OCI-LY7 (cell line): ENCODE measurements at regions not wholly inside any gene's neighbourhood (a gene's known extent, or its start where the extent isn't known, plus 50 kb on each side); places are given as distances from the start of the nearest gene placed in this dataset.

Experiments
- BruUV-seq: library from RNA; stranded (reverse); fragments of 400-500 nt; replicated peaks from 2 replicates; lab custom pipeline; 2021; lab: Mats Ljungman, UMichigan
- CTCF ChIA-PET: fragments of 300-600 bp; sonication (Branson Sonifier 250); formaldehyde crosslinking; loops from one replicate; lab custom pipeline; 2022; ENCODE audit warnings: antibody characterized with exemption; ENCODE audit not compliant: unreplicated experiment; lab: Charles Lee
- POLR2A ChIA-PET: fragments of 300-600 bp; sonication (Branson Sonifier 250); formaldehyde crosslinking; loops from one replicate; lab custom pipeline; 2022; ENCODE audit warnings: antibody characterized with exemption; lab: Charles Lee
- DNase-seq: peaks from one replicate; pipeline ENCODE4 v3.0.0-alpha.2; 2015; ENCODE audit warnings: low spot score
- H2AFZ ChIP-seq: fragments of 200-600 bp; sonication (generic), shearing (Covaris generic); 2 replicates; pipeline ENCODE4 v1.6.1; 2014; ENCODE audit warnings: mild to moderate bottlenecking, antibody characterized with exemption, low read length, moderate library complexity
- H3K27ac ChIP-seq: fragments of 200-600 bp; sonication (generic); 2 replicates; pipeline ENCODE4 v1.5.1; 2014; ENCODE audit warnings: mixed run types, low read depth, mild to moderate bottlenecking, moderate library complexity, low read length, inconsistent platforms; ENCODE audit not compliant: poor library complexity, severe bottlenecking
- H3K36me3 ChIP-seq: fragments of 200-600 bp; sonication (generic); 2 replicates; pipeline ENCODE4 v1.6.1; 2014; ENCODE audit warnings: mild to moderate bottlenecking, antibody characterized with exemption, low read length, moderate library complexity, mixed read lengths; ENCODE audit not compliant: insufficient read depth
- H3K4me1 ChIP-seq: fragments of 200-600 bp; sonication (generic); 2 replicates; pipeline ENCODE4 v1.5.1; 2014; ENCODE audit warnings: mild to moderate bottlenecking, low read length; ENCODE audit not compliant: insufficient read depth, poor library complexity, severe bottlenecking
- H3K4me2 ChIP-seq: fragments of 200-600 bp; sonication (generic); 2 replicates; pipeline ENCODE4 v1.6.1; 2014; ENCODE audit warnings: mild to moderate bottlenecking, low read length
- H3K4me3 ChIP-seq: fragments of 200-600 bp; sonication (generic); 2 replicates; pipeline ENCODE4 v1.5.1; 2014; ENCODE audit warnings: mild to moderate bottlenecking, low read depth, low read length; ENCODE audit not compliant: poor library complexity, severe bottlenecking
- H3K79me2 ChIP-seq: fragments of 200-600 bp; sonication (generic); 2 replicates; pipeline ENCODE4 v1.6.1; 2016; ENCODE audit warnings: low read depth, mild to moderate bottlenecking, low read length, moderate library complexity, mixed read lengths; ENCODE audit not compliant: insufficient read depth
- H3K9me2 ChIP-seq: fragments of 200-600 bp; sonication (generic); 2 replicates; pipeline ENCODE4 v1.6.1; 2016; ENCODE audit warnings: mild to moderate bottlenecking, low read length, mixed read lengths; ENCODE audit not compliant: insufficient read depth
- H3K9me3 ChIP-seq: fragments of 200-600 bp; sonication (generic); 2 replicates; pipeline ENCODE4 v1.6.1; 2014; ENCODE audit warnings: mild to moderate bottlenecking, mixed run types, low read length, mixed read lengths
- H4K20me1 ChIP-seq: fragments of 200-600 bp; sonication (generic); 2 replicates; pipeline ENCODE4 v1.6.1; 2014; ENCODE audit warnings: mild to moderate bottlenecking, antibody characterized with exemption, low read length, moderate library complexity, mixed read lengths; ENCODE audit not compliant: insufficient read depth
- CTCF ChIP-seq: fragments of 200-600 bp; sonication (generic); conservative IDR thresholded peaks from 2 replicates; pipeline ENCODE4 v1.5.1; 2014; ENCODE audit warnings: mild to moderate bottlenecking, antibody characterized with exemption, low read length, moderate library complexity, mixed read lengths
- EZH2phosphoT487 ChIP-seq: fragments of 200-600 bp; sonication (generic); IDR thresholded peaks from 2 replicates; pipeline ENCODE4 v1.6.1; 2018; ENCODE audit warnings: low read depth, borderline replicate concordance, mild to moderate bottlenecking, mixed run types, antibody characterized with exemption, low read length, moderate library complexity, mixed read lengths
- intact Hi-C: fragments of 100-400 bp; cut with micrococcal nuclease; formaldehyde crosslinking; loops from one replicate; pipeline ENCODE4 v1.10.0; 2022; ENCODE audit not compliant: unreplicated experiment

GRCh38 chr7:131090886-131091692 is 236.6 kb upstream of the MKLN1 start:
- POLR2A ChIA-PET, result interaction anchor here (0.5 to 1.8 kb wide), 5 partner anchors 13 to 271 kb away, joined by 3 to 7 read pairs (median 3); no protein-coding TSS in a partner anchor
- Histone ChIP-seq H3K27ac (no peak overlapping the region), H3K36me3 (peaks cover 70% of the 10 kb centered on the region), H3K4me2 (no peak overlapping the region), H3K9me3 (no peaks in the 10 kb centered on the region), H4K20me1 (no peaks in the 10 kb centered on the region), H3K79me2 (peaks cover 95% of the 10 kb centered on the region), H3K4me3 (no peak overlapping the region), H3K9me2 (no peaks in the 10 kb centered on the region), H3K4me1 (no peaks in the 10 kb centered on the region), H2AFZ (no peak overlapping the region)
- DNase-seq, result no peak
- TF ChIP-seq EZH2phosphoT487, result no peak
- TF ChIP-seq CTCF, result no peak
- CTCF ChIA-PET, result no interaction called here
- BruUV-seq, result no TSS peak
- intact Hi-C loops, result no loop called here

- Histone ChIP-seq H3K27ac (no peak overlapping the region), H2AFZ (no peak overlapping the region), H3K79me2 (peaks cover 98% of the 10 kb centered on the region), H3K9me2 (no peaks in the 10 kb centered on the region), H3K9me3 (no peaks in the 10 kb centered on the region), H4K20me1 (no peaks in the 10 kb centered on the region), H3K36me3 (peaks cover 61% of the 10 kb centered on the region), H3K4me1 (peaks cover 7% of the 10 kb centered on the region), H3K4me2 (peak overlapping the region; percentile 38; the same call in 1 of the 2 replicates), H3K4me3 (no peak overlapping the region)
- ChIA-PET CTCF (no interaction called here), POLR2A (no interaction called here)
- no TSS peak for BruUV-seq
- intact Hi-C loops, result no loop called here
- TF ChIP-seq EZH2phosphoT487 (no peak), CTCF (no peak)
- DNase-seq, result no peak
Measured at GRCh38 chr7:131094685-131095084, 233.0 kb upstream of the MKLN1 start.

GRCh38 chr7:131095346-131095745 is 232.3 kb upstream of the MKLN1 start:
- H3K9me2 ChIP-seq, result no peaks in the 10 kb centered on the region
- H3K4me1 ChIP-seq, result peaks cover 13% of the 10 kb centered on the region
- DNase-seq, result no peak
- TF ChIP-seq CTCF, result no peak
- no peak for TF ChIP-seq EZH2phosphoT487
- H2AFZ ChIP-seq, result no peak overlapping the region
- no peaks in the 10 kb centered on the region for H4K20me1 ChIP-seq
- no peaks in the 10 kb centered on the region for H3K9me3 ChIP-seq
- H3K4me2 ChIP-seq, result peak overlapping the region; percentile 38; the same call in 1 of the 2 replicates
- CTCF ChIA-PET, result no interaction called here
- no peak overlapping the region for H3K27ac ChIP-seq
- peaks cover 98% of the 10 kb centered on the region for H3K79me2 ChIP-seq
- no TSS peak for BruUV-seq
- H3K36me3 ChIP-seq, result peaks cover 61% of the 10 kb centered on the region
- POLR2A ChIA-PET, result interaction anchor here (1.6 kb wide), 1 partner anchor 11 kb away, joined by 3 read pairs; no protein-coding TSS in a partner anchor
- intact Hi-C loops, result no loop called here
- no peak overlapping the region for H3K4me3 ChIP-seq
